T-cell (primary cell): ENCODE measurements at regions not wholly inside any gene's neighbourhood (a gene's known extent, or its start where the extent isn't known, plus 50 kb on each side); places are given as distances from the start of the nearest gene placed in this dataset.
"Not testable (repeated sequence)": the region's sequence is repeated elsewhere in the genome, so short reads cannot be mapped to it uniquely, and the experiment has no call there.

Experiments
- ATAC-seq, 4 experiments: fragments of 200-7000 bp in 3 of 4; fragments of 150-1000 bp in 1 of 4; cut with Tn5 transposase; replicated peaks in 1 of 4; 1 replicate in 3 of 4; 2 replicates in 1 of 4; pipeline ENCODE4 v1.10.0; 2021; ENCODE audit warnings: moderate library complexity in 3 of 4, mild to moderate bottlenecking in 2 of 4, moderate number of reproducible peaks in 1 of 4
- CTCF ChIA-PET, 2 donors: fragments of 300-600 bp; sonication (Branson Sonifier 250); formaldehyde crosslinking; loops; one replicate each; lab custom pipeline; 2022; ENCODE audit warnings: antibody characterized with exemption in 2 of 2; lab: Charles Lee
- POLR2A ChIA-PET, 2 donors: fragments of 300-600 bp; sonication (Branson Sonifier 250); formaldehyde crosslinking; loops; one replicate each; lab custom pipeline; 2022; ENCODE audit warnings: antibody characterized with exemption in 2 of 2; lab: Charles Lee
- DNase-seq, 35 experiments: peaks; one replicate each; pipeline versions ENCODE4 v3.0.0 to v3.0.0-alpha.2; 2013 to 2023
- H3K27ac ChIP-seq: one replicate; pipeline ENCODE4 v1.5.1; 2013; ENCODE audit warnings: low read length
- H3K27me3 ChIP-seq, 2 experiments: replicated peaks in 1 of 2; 1 replicate in 1 of 2; 2 replicates in 1 of 2; pipeline versions ENCODE4 v1.6.1 to v1.7.0; 2013; ENCODE audit warnings: low read length in 1 of 2, mixed read lengths in 1 of 2; ENCODE audit not compliant: control insufficient read depth in 2 of 2, insufficient read depth in 2 of 2; ENCODE audit errors: extremely low read depth in 1 of 2
- H3K36me3 ChIP-seq, 2 donors: 1 replicate in 1 of 2; 2 replicates in 1 of 2; pipeline versions ENCODE4 v1.6.1 to v1.7.0; 2013; ENCODE audit warnings: low read length in 1 of 2; ENCODE audit not compliant: control insufficient read depth in 2 of 2, insufficient read depth in 1 of 2; ENCODE audit errors: extremely low read depth in 1 of 2
- H3K4me1 ChIP-seq, 2 experiments: 1 replicate in 1 of 2; 2 replicates in 1 of 2; pipeline versions ENCODE4 v1.6.1 to v1.7.0; 2013; ENCODE audit warnings: low read length in 2 of 2, mixed read lengths in 1 of 2; ENCODE audit not compliant: insufficient read depth in 2 of 2, control insufficient read depth in 1 of 2; ENCODE audit errors: extremely low read depth in 1 of 2
- H3K4me3 ChIP-seq, 2 donors: 1 replicate in 1 of 2; 2 replicates in 1 of 2; pipeline versions ENCODE4 v1.5.1 to v1.7.0; 2013; ENCODE audit warnings: mild to moderate bottlenecking in 2 of 2, low read length in 1 of 2, moderate library complexity in 1 of 2; ENCODE audit not compliant: control insufficient read depth in 1 of 2; ENCODE audit errors: extremely low read depth in 1 of 2
- H3K9me3 ChIP-seq: 2 replicates; pipeline ENCODE4 v1.7.0; 2013
- H3K27ac Mint-ChIP-seq, 2 donors: one replicate each; pipeline ENCODE4 v1.8.0; 2020 to 2021; ENCODE audit warnings: mild to moderate bottlenecking in 2 of 2, mixed read lengths in 2 of 2
- H3K27me3 Mint-ChIP-seq, 2 donors: one replicate each; pipeline ENCODE4 v1.8.0; 2021 to 2022; ENCODE audit warnings: mixed read lengths in 2 of 2
- H3K36me3 Mint-ChIP-seq: one replicate; pipeline ENCODE4 v1.8.0; 2021; ENCODE audit warnings: mixed read lengths
- H3K4me1 Mint-ChIP-seq, 3 donors: one replicate each; pipeline ENCODE4 v1.8.0; 2020 to 2022; ENCODE audit warnings: mixed read lengths in 3 of 3, mild to moderate bottlenecking in 1 of 3
- H3K4me3 Mint-ChIP-seq, 3 donors: one replicate each; pipeline ENCODE4 v1.8.0; 2020 to 2022; ENCODE audit warnings: mild to moderate bottlenecking in 3 of 3, mixed read lengths in 3 of 3, moderate library complexity in 3 of 3
- H3K9me3 Mint-ChIP-seq, 3 donors: one replicate each; pipeline ENCODE4 v1.8.0; 2020 to 2022; ENCODE audit warnings: mixed read lengths in 3 of 3
- WGBS: methylation state at CpG from one replicate; pipeline ENCODE4 v1.1.5; 2013; ENCODE audit warnings: missing lambda C conversion rate; ENCODE audit not compliant: insufficient coverage; 5-methylcytosine and 5-hydroxymethylcytosine counted together

- no peaks in the 10 kb centered on the region for H3K4me1 ChIP-seq
- H3K4me1 Mint-ChIP-seq = no peaks in the 10 kb centered on the region
- H3K36me3 ChIP-seq = no peaks in the 10 kb centered on the region
- H3K27ac Mint-ChIP-seq = no peak overlapping the region
- H3K9me3 ChIP-seq = no peaks in the 10 kb centered on the region
- H3K9me3 Mint-ChIP-seq = peaks cover 16 to 40% (median 23%) of the 10 kb centered on the region in 3 donors
- H3K27ac ChIP-seq = no peak overlapping the region
- H3K4me3 Mint-ChIP-seq = no peak overlapping the region
- DNase-seq (no peak), ATAC-seq (peak in 3 of 4 experiments; percentile 20 to 23 (median 23))
- peaks cover 5% of the 10 kb centered on the region for H3K36me3 Mint-ChIP-seq
- WGBS = 77% methylated on average over 41 of the region's 47 CpGs
- CTCF ChIA-PET = no interaction called here
- no peaks in the 10 kb centered on the region for H3K27me3 ChIP-seq
- H3K27me3 Mint-ChIP-seq = no peaks in the 10 kb centered on the region
- no peak overlapping the region for H3K4me3 ChIP-seq
- POLR2A ChIA-PET = no interaction called here
Measured at GRCh38 chr21:9838738-9839642, 682.4 kb upstream of the TPTE start.

GRCh38 chr21:9844106-9844505 lies 677.3 kb upstream of the TPTE start:
- POLR2A ChIA-PET, CTCF ChIA-PET, H3K4me3 Mint-ChIP-seq, H3K27ac ChIP-seq, H3K4me3 ChIP-seq, H3K27ac Mint-ChIP-seq, H3K4me1 ChIP-seq, H3K36me3 Mint-ChIP-seq, H3K9me3 ChIP-seq, H3K4me1 Mint-ChIP-seq, H3K27me3 Mint-ChIP-seq, ATAC-seq, DNase-seq, H3K36me3 ChIP-seq, H3K27me3 ChIP-seq: not testable (repeated sequence)
- peaks cover 5 to 33% (median 18%) of the 10 kb centered on the region in 3 donors for H3K9me3 Mint-ChIP-seq
- WGBS = no CpG with 5 or more reads among the region's 1 CpG

GRCh38 chr21:9847511-9847910 lies 673.9 kb upstream of the TPTE start:
- DNase-seq, H3K36me3 Mint-ChIP-seq, H3K27me3 ChIP-seq, H3K4me1 ChIP-seq, H3K4me1 Mint-ChIP-seq, ATAC-seq, H3K27me3 Mint-ChIP-seq, H3K9me3 ChIP-seq, H3K27ac ChIP-seq, CTCF ChIA-PET, H3K36me3 ChIP-seq, H3K4me3 ChIP-seq, H3K27ac Mint-ChIP-seq, POLR2A ChIA-PET, H3K4me3 Mint-ChIP-seq: not testable (repeated sequence)
- WGBS = 80% methylated on average over 4 of the region's 7 CpGs
- H3K9me3 Mint-ChIP-seq = peaks cover under 1 to 13% (median 9%) of the 10 kb centered on the region in 3 donors

- H3K27me3 Mint-ChIP-seq, H3K36me3 Mint-ChIP-seq, H3K27ac Mint-ChIP-seq, CTCF ChIA-PET, DNase-seq, H3K36me3 ChIP-seq, H3K4me3 Mint-ChIP-seq, H3K9me3 Mint-ChIP-seq, H3K4me1 ChIP-seq, H3K9me3 ChIP-seq, POLR2A ChIA-PET, H3K27ac ChIP-seq, ATAC-seq, H3K4me3 ChIP-seq, H3K27me3 ChIP-seq, H3K4me1 Mint-ChIP-seq: not testable (repeated sequence)
- WGBS = no CpG with 5 or more reads among the region's 2 CpGs
Measured at GRCh38 chr21:9851166-9851565, 670.2 kb upstream of the TPTE start.

GRCh38 chr21:9851695-9852094 lies 669.7 kb upstream of the TPTE start:
- H3K27ac ChIP-seq, CTCF ChIA-PET, H3K4me1 Mint-ChIP-seq, H3K4me3 Mint-ChIP-seq, H3K4me1 ChIP-seq, H3K36me3 ChIP-seq, DNase-seq, H3K27ac Mint-ChIP-seq, H3K27me3 Mint-ChIP-seq, H3K9me3 ChIP-seq, H3K36me3 Mint-ChIP-seq, H3K27me3 ChIP-seq, ATAC-seq, H3K4me3 ChIP-seq, POLR2A ChIA-PET: not testable (repeated sequence)
- WGBS = 57% methylated on average over 1 of the region's 7 CpGs
- H3K9me3 Mint-ChIP-seq = peaks cover 9 to 13% (median 10%) of the 10 kb centered on the region in 3 donors

GRCh38 chr21:9857563-9857962 lies 663.8 kb upstream of the TPTE start:
- H3K27me3 Mint-ChIP-seq, H3K4me3 ChIP-seq, ATAC-seq, H3K4me3 Mint-ChIP-seq, H3K4me1 ChIP-seq, H3K4me1 Mint-ChIP-seq, H3K36me3 ChIP-seq, H3K27ac Mint-ChIP-seq, POLR2A ChIA-PET, H3K27me3 ChIP-seq, H3K36me3 Mint-ChIP-seq, H3K27ac ChIP-seq, DNase-seq, H3K9me3 ChIP-seq, CTCF ChIA-PET: not testable (repeated sequence)
- 44% methylated on average over 3 of the region's 9 CpGs for WGBS
- peaks cover 16 to 25% (median 22%) of the 10 kb centered on the region in 3 donors for H3K9me3 Mint-ChIP-seq
